ENCODE measurements at regions not wholly inside any gene's neighbourhood (a gene's known extent, or its start where the extent isn't known, plus 50 kb on each side); places are given as distances from the start of the nearest gene placed in this dataset.

GRCh38 chr18:28350821-28351220 is 173.9 kb upstream of the CDH2 start:
- TF ChIP-seq, protein P1, sequence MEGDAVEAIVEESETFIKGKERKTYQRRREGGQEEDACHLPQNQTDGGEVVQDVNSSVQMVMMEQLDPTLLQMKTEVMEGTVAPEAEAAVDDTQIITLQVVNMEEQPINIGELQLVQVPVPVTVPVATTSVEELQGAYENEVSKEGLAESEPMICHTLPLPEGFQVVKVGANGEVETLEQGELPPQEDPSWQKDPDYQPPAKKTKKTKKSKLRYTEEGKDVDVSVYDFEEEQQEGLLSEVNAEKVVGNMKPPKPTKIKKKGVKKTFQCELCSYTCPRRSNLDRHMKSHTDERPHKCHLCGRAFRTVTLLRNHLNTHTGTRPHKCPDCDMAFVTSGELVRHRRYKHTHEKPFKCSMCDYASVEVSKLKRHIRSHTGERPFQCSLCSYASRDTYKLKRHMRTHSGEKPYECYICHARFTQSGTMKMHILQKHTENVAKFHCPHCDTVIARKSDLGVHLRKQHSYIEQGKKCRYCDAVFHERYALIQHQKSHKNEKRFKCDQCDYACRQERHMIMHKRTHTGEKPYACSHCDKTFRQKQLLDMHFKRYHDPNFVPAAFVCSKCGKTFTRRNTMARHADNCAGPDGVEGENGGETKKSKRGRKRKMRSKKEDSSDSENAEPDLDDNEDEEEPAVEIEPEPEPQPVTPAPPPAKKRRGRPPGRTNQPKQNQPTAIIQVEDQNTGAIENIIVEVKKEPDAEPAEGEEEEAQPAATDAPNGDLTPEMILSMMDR (IDR thresholded peaks at IDR 0.05): no peak
- no peak for TF ChIP-seq POLR2A (IDR thresholded peaks at IDR 0.05)
